HEK293 (cell line): ENCODE measurements at regions not wholly inside any gene's neighbourhood (a gene's known extent, or its start where the extent isn't known, plus 50 kb on each side); places are given as distances from the start of the nearest gene placed in this dataset.

Source experiments
- KLF7 ChIP-seq: fragments of 450-650 bp; formaldehyde crosslinking; IDR thresholded peaks from 2 replicates; pipeline ENCODE4 v1.5.1; 2016; ENCODE audit warnings: missing biosample characterization, missing genetic modification characterization, borderline replicate concordance
- ZNF335 ChIP-seq: fragments of 450-650 bp; formaldehyde crosslinking; conservative IDR thresholded peaks from 2 replicates; pipeline ENCODE4 v1.5.1; 2016; ENCODE audit warnings: missing biosample characterization, missing genetic modification characterization
- ZNF416 ChIP-seq: fragments of 450-650 bp; formaldehyde crosslinking; IDR thresholded peaks from 2 replicates; pipeline ENCODE4 v1.5.1; 2016; ENCODE audit warnings: missing biosample characterization, missing genetic modification characterization

- TF ChIP-seq KLF7 (tag by site-specific recombination) (no peak), ZNF335 (tag by site-specific recombination) (no peak), ZNF416 (tag by site-specific recombination) (no peak)
Measured at GRCh38 chr4:32158961-32159360, 1438.8 kb downstream of the PCDH7 start.
